ENCODE measurements at regions not wholly inside any gene's neighbourhood (a gene's known extent, or its start where the extent isn't known, plus 50 kb on each side); places are given as distances from the start of the nearest gene placed in this dataset.

DNA sequence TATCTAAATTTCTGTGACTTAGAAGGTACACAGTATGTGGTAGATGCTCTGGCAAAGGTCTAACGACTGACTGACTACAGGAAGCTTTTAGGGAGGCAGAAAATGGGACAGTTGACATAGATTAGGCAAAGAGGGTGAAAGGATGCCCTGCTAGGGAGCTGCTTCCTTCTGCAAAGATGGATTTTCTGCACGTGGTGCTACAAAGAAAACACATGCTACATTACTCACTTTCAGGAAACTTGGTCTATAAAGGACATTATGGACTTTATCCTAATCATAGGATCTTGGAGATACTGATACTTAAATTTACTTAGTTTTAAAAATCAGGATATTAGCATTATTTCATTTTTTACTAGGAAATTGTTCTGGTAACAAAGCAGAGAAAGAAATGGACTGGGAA lies 405.8 kb upstream of the ADAMTS16 start:
- no peak for DNase-seq (ENCODE audit: low read depth in 1 of 2, low spot score in 1 of 2)
- Histone ChIP-seq H3K4me3 (replicated peaks; ENCODE audit: insufficient read depth, low read length) (no peak overlapping the region), H3K27me3 (ENCODE audit: insufficient read depth, poor library complexity, severe bottlenecking) (no peaks in the 10 kb centered on the region), H3K27ac (replicated peaks) (no peak overlapping the region)
- TF ChIP-seq SPI1 (IDR thresholded peaks at IDR 0.05; ENCODE audit: borderline replicate concordance, low read depth) (no peak), GABPA (IDR thresholded peaks at IDR 0.05; ENCODE audit: low read depth) (no peak)
- TF ChIP-seq, protein P1, sequence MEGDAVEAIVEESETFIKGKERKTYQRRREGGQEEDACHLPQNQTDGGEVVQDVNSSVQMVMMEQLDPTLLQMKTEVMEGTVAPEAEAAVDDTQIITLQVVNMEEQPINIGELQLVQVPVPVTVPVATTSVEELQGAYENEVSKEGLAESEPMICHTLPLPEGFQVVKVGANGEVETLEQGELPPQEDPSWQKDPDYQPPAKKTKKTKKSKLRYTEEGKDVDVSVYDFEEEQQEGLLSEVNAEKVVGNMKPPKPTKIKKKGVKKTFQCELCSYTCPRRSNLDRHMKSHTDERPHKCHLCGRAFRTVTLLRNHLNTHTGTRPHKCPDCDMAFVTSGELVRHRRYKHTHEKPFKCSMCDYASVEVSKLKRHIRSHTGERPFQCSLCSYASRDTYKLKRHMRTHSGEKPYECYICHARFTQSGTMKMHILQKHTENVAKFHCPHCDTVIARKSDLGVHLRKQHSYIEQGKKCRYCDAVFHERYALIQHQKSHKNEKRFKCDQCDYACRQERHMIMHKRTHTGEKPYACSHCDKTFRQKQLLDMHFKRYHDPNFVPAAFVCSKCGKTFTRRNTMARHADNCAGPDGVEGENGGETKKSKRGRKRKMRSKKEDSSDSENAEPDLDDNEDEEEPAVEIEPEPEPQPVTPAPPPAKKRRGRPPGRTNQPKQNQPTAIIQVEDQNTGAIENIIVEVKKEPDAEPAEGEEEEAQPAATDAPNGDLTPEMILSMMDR (IDR thresholded peaks at IDR 0.05; ENCODE audit: insufficient read depth, low read length) = no peak

DNA sequence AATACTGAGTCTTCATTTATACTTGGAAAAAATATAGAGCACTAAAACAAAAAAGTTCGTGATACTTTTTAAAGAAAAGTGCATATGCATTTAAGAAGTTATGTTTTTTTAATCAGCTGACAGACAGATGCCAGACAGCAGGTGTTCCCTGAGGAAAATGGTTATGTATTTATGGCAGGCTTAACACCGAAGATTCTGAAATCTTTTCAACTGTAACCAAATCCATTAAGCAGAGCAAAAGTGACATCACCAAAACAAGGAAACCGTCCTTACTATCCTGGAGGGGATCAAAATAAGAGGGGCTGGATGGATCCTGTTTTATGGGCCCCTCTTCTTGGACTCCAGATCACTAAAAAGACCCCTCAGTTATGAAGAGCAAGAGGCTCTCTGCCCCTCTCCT lies 404.9 kb upstream of the ADAMTS16 start:
- H3K27me3 ChIP-seq (ENCODE audit: insufficient read depth, poor library complexity, severe bottlenecking) = no peaks in the 10 kb centered on the region
- TF ChIP-seq, protein P2, sequence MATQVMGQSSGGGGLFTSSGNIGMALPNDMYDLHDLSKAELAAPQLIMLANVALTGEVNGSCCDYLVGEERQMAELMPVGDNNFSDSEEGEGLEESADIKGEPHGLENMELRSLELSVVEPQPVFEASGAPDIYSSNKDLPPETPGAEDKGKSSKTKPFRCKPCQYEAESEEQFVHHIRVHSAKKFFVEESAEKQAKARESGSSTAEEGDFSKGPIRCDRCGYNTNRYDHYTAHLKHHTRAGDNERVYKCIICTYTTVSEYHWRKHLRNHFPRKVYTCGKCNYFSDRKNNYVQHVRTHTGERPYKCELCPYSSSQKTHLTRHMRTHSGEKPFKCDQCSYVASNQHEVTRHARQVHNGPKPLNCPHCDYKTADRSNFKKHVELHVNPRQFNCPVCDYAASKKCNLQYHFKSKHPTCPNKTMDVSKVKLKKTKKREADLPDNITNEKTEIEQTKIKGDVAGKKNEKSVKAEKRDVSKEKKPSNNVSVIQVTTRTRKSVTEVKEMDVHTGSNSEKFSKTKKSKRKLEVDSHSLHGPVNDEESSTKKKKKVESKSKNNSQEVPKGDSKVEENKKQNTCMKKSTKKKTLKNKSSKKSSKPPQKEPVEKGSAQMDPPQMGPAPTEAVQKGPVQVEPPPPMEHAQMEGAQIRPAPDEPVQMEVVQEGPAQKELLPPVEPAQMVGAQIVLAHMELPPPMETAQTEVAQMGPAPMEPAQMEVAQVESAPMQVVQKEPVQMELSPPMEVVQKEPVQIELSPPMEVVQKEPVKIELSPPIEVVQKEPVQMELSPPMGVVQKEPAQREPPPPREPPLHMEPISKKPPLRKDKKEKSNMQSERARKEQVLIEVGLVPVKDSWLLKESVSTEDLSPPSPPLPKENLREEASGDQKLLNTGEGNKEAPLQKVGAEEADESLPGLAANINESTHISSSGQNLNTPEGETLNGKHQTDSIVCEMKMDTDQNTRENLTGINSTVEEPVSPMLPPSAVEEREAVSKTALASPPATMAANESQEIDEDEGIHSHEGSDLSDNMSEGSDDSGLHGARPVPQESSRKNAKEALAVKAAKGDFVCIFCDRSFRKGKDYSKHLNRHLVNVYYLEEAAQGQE (IDR thresholded peaks at IDR 0.05; ENCODE audit: insufficient replicate concordance, low read depth) = no peak
- TF ChIP-seq GABPA (IDR thresholded peaks at IDR 0.05; ENCODE audit: low read depth) = no peak
- no peak for TF ChIP-seq SPI1 (IDR thresholded peaks at IDR 0.05; ENCODE audit: borderline replicate concordance, low read depth)
- TF ChIP-seq, protein P1 (IDR thresholded peaks at IDR 0.05; ENCODE audit: insufficient read depth, low read length) = no peak
- no peak for TF ChIP-seq POLR2AphosphoS5 (IDR thresholded peaks at IDR 0.05; ENCODE audit: low read depth)
- no peak for DNase-seq (ENCODE audit: low read depth in 1 of 2, low spot score in 1 of 2)
- H3K27ac ChIP-seq (replicated peaks) = no peak overlapping the region
- no peak overlapping the region for H3K4me3 ChIP-seq (replicated peaks; ENCODE audit: insufficient read depth, low read length)

GRCh38 chr5:4737868-4738267 lies 402.3 kb upstream of the ADAMTS16 start:
- H3K4me3 ChIP-seq (replicated peaks; ENCODE audit: insufficient read depth, low read length) = no peak overlapping the region
- DNase-seq (ENCODE audit: low read depth in 1 of 2, low spot score in 1 of 2) = no peak
- TF ChIP-seq GABPA (IDR thresholded peaks at IDR 0.05; ENCODE audit: low read depth) = no peak
- TF ChIP-seq POLR2AphosphoS5 (IDR thresholded peaks at IDR 0.05; ENCODE audit: low read depth) = no peak
- no peak for TF ChIP-seq SPI1 (IDR thresholded peaks at IDR 0.05; ENCODE audit: borderline replicate concordance, low read depth)
- TF ChIP-seq, protein P1 (IDR thresholded peaks at IDR 0.05; ENCODE audit: insufficient read depth, low read length) = no peak
- TF ChIP-seq, protein P2 (IDR thresholded peaks at IDR 0.05; ENCODE audit: insufficient replicate concordance, low read depth) = no peak
- H3K27me3 ChIP-seq (ENCODE audit: insufficient read depth, poor library complexity, severe bottlenecking) = no peaks in the 10 kb centered on the region
- no peak overlapping the region for H3K27ac ChIP-seq (replicated peaks)

DNA sequence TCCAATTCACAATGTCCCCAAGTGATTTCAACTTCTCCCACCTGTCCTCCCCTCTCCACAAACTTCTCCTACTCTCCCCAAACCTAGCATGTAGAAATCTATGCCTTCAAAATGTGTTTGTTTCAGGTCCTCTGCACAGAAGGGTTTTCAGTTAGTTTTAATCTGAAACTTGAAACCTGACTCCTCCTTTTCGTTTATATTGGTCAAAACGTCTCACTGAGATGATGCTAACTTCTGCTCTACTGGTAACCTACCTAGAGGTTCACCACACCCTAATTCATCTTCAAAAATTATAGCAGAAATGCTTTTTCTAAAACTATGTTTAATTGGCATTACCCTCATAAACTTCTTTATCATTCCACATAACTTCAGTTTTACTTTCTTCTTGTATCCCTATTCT lies 401.8 kb upstream of the ADAMTS16 start:
- Histone ChIP-seq H3K27ac (replicated peaks) (no peak overlapping the region), H3K4me3 (replicated peaks; ENCODE audit: insufficient read depth, low read length) (no peak overlapping the region), H3K27me3 (ENCODE audit: insufficient read depth, poor library complexity, severe bottlenecking) (no peaks in the 10 kb centered on the region)
- DNase-seq (ENCODE audit: low read depth in 1 of 2, low spot score in 1 of 2) = no peak
- TF ChIP-seq, protein P1 (IDR thresholded peaks at IDR 0.05; ENCODE audit: insufficient read depth, low read length) = no peak
- TF ChIP-seq POLR2AphosphoS5 (IDR thresholded peaks at IDR 0.05; ENCODE audit: low read depth) (no peak), SPI1 (IDR thresholded peaks at IDR 0.05; ENCODE audit: borderline replicate concordance, low read depth) (no peak), GABPA (IDR thresholded peaks at IDR 0.05; ENCODE audit: low read depth) (no peak)
- TF ChIP-seq, protein P2 (IDR thresholded peaks at IDR 0.05; ENCODE audit: insufficient replicate concordance, low read depth) = no peak
